ENCODE measurements at regions not wholly inside any gene's neighbourhood (a gene's known extent, or its start where the extent isn't known, plus 50 kb on each side); places are given as distances from the start of the nearest gene placed in this dataset.
"Not testable (repeated sequence)": the region's sequence is repeated elsewhere in the genome, so short reads cannot be mapped to it uniquely, and the experiment has no call there.

- in situ Hi-C loops (cut with MboI; ENCODE audit: low sequenced_read_pairs): no loop called here
These were observed 108.4 kb upstream of the FAM3C start for GRCh38 chr7:121504482-121504881.

DNA sequence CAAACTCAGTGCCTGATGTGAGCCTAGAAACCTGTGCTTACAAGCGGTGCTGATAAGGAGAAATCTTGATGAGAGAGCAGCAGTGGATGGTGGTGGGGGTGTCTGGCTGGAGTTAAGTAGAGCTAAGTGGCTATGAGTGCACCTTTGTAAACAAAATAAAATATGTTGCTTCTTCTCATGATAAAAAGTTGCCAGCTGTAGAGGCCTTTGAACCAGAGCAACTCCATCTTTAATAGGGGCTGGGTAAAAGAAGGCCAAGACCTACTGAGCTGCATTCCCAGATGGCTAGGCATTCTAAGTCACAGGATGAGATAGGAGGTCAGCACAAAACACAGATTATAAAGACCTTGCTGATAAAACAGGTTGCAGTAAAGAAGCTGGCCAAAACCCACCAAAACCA, 107.6 kb upstream of the FAM3C start:
- in situ Hi-C loops (cut with MboI; ENCODE audit: low sequenced_read_pairs): no loop called here

- in situ Hi-C loops (cut with MboI; ENCODE audit: low sequenced_read_pairs): no loop called here
These were observed 106.9 kb upstream of the FAM3C start for GRCh38 chr7:121503039-121503438.

DNA sequence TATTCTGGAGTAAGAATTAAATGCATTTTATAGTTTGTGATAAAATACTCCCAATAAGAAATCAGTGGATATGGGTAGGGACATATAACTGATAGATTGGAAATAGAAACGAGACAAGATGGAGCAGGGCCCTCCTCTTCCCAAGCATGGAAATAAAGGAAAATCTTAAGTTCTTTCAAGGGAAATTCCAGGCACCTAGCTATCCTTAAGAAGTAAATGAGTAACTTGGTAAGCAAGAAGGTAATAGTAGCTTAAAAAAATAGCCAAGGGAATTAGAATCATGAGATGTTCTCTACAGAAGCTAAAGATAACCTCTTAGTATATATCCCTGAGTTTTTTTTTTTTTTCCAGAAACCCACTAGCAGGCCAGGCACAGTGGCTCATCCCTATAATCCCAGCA, 105.5 kb upstream of the FAM3C start:
- in situ Hi-C loops (cut with MboI; ENCODE audit: low sequenced_read_pairs): no loop called here

- in situ Hi-C loops (cut with MboI; ENCODE audit: low sequenced_read_pairs): no loop called here
These were observed 104.4 kb upstream of the FAM3C start for GRCh38 chr7:121500360-121501058.

GRCh38 chr7:121499624-121500023, 103.5 kb upstream of the FAM3C start:
- in situ Hi-C loops (cut with MboI; ENCODE audit: low sequenced_read_pairs): no loop called here

GRCh38 chr7:121498816-121499215, 102.7 kb upstream of the FAM3C start:
- in situ Hi-C loops (cut with MboI; ENCODE audit: low sequenced_read_pairs): no loop called here

- in situ Hi-C loops (cut with MboI; ENCODE audit: low sequenced_read_pairs): not testable (repeated sequence)
These were observed 101.4 kb upstream of the FAM3C start for GRCh38 chr7:121497545-121497944.

- in situ Hi-C loops (cut with MboI; ENCODE audit: low sequenced_read_pairs): no loop called here
These were observed 98.4 kb upstream of the FAM3C start for GRCh38 chr7:121494516-121494915.

DNA sequence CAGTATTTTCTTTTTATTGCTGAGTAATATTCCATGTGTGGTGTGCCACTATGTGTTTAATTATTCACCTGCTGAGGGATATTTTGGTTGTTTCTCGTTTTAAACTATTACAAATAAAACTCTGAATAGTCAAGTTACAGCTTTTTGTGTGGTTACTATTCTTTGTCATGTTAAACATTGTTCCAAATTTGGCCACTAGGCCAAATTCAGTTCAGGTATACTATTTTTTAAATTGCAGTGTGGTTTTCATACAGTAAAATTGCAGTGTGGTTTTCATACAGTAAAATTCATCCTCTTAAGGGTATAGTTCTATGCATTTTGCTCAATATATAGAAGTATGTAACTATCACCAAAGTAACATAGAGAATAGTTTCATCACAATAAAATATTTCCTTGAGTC, 97.4 kb upstream of the FAM3C start:
- in situ Hi-C loops (cut with MboI; ENCODE audit: low sequenced_read_pairs): no loop called here

GRCh38 chr7:121490309-121490708, 94.2 kb upstream of the FAM3C start:
- in situ Hi-C loops (cut with MboI; ENCODE audit: low sequenced_read_pairs): no loop called here

DNA sequence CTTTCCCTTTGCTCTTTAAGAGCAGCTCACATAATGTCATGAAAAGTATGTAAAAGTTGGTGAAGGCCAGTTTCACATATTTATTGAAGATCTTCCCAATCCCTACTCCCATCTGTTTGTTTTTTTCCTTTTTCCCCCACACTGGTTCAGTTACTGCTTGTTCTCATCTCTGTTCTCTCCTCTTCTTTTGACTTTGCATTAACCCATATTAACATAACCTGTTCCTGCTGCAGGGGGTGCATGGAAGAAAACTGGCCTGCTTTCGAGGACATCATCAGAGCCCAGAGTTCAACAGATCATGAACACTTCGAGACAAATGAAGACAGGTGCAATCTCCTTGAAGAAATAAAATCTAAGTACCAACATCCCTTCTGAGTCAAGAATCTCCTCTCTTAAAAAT, 93.3 kb upstream of the FAM3C start:
- in situ Hi-C loops (cut with MboI; ENCODE audit: low sequenced_read_pairs): no loop called here

DNA sequence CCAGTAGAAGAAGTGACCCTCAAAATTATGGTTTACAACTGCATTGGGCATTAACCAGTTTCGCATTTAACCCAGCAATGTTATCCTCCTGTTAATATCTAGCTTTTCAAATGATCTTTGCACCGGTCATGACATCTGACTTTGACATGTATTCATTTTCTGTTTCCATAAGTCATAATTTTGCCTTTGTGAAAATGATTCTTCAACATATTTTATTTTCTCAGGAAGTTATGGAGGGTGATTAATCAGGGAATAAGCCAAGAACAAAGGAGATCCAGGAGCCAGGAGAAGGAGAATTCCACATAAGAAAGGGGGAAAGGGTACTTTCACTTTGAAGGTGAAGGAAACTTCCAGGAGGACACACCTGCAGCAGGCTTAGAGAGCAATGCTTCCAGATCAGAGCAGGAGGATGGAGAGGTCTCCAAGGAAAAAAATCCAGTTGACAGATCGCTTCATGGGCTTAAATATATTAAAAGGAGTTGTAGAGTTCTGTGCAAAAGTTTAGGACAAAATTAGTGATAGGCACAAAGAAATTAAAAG, 92.1 kb upstream of the FAM3C start:
- in situ Hi-C loops (cut with MboI; ENCODE audit: low sequenced_read_pairs): no loop called here

DNA sequence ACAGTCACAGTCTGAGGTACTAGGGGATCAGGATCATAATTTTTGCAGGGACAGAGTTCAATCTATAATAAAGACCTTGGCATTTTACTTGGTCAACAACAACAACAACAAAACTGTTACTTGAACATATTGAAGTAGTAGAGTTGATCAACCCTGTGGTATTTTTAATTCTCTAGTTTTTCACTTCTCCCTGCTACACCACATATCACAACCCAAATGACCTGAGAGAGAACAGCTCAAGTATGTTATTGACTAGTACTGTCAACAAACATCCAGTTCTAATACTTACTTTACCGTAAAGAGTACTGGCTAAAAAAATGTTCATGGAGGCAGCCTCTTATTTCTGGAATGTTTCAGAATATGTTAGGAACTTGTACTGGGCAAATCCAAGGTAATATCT, 90.5 kb upstream of the FAM3C start:
- in situ Hi-C loops (cut with MboI; ENCODE audit: low sequenced_read_pairs): no loop called here

- in situ Hi-C loops (cut with MboI; ENCODE audit: low sequenced_read_pairs): no loop called here
These were observed 89.5 kb upstream of the FAM3C start for GRCh38 chr7:121485467-121486243.

DNA sequence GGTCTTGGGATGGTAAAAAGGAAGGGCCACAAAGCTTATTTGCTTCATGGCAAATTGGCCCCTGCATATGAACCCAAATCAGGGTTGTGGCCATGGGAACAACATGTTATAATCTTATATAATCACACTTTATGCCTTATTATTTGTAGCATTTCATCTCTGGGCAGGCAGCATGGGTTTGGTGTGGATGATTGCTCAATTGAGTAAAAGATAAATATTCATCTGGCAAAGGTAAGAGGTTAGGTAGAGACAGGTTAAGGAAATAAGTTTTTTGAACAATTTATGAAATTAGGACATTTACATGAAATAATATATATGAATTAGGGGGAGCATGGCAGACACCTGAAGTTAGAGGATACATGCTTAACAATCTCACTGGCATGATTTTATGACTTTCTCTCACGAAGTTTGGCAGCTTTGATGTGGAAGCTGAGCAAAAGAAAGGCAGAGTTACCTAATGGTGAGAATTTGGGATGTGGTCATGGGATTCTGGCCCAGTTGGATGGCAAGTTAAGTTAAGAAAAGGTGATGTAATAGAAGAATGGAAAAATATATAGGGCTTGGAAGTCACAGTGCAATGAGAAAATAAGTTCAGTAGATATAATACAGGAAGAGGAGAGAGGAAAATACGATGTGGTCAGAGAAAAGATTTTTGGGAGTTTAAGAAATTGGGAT, 88.1 kb upstream of the FAM3C start:
- in situ Hi-C loops (cut with MboI; ENCODE audit: low sequenced_read_pairs): no loop called here

- in situ Hi-C loops (cut with MboI; ENCODE audit: low sequenced_read_pairs): no loop called here
These were observed 84.6 kb upstream of the FAM3C start for GRCh38 chr7:121480566-121481335.

GRCh38 chr7:121480058-121480457, 84.0 kb upstream of the FAM3C start:
- in situ Hi-C loops (cut with MboI; ENCODE audit: low sequenced_read_pairs): no loop called here

GRCh38 chr7:121479466-121479865, 83.4 kb upstream of the FAM3C start:
- in situ Hi-C loops (cut with MboI; ENCODE audit: low sequenced_read_pairs): no loop called here

DNA sequence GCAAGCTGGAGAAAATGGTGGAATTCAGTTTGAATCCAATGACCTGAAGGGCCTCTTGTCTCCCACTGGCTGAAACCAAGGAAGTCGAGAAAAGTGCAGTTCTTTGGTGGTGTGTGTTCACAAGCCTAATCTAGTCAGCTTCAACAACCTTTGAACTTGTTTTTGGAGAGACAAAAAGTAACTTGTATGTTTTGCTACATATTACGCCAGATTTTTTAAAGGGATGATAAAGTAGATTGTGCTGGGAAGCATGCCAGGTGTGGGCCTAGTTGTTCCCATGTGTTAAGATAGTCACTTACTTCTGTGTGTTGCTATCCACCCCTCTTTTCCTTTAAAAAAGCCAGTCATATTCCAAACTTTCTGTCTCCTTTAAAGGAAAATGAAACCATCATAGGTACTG, 79.7 kb upstream of the FAM3C start:
- in situ Hi-C loops (cut with MboI; ENCODE audit: low sequenced_read_pairs): no loop called here

- in situ Hi-C loops (cut with MboI; ENCODE audit: low sequenced_read_pairs): no loop called here
These were observed 78.2 kb upstream of the FAM3C start for GRCh38 chr7:121474301-121474673.
